Hepatocyte (in vitro differentiated cells): ENCODE measurements at regions not wholly inside any gene's neighbourhood (a gene's known extent, or its start where the extent isn't known, plus 50 kb on each side); places are given as distances from the start of the nearest gene placed in this dataset.

Experiments
- EZH2 ChIP-seq: fragments of 200-600 bp; sonication (generic); IDR thresholded peaks from 2 replicates; pipeline ENCODE4 v1.6.1; 2016; ENCODE audit warnings: antibody characterized with exemption, mild to moderate bottlenecking, borderline replicate concordance
- EZH2phosphoT487 ChIP-seq: fragments of 200-600 bp; sonication (generic); IDR thresholded peaks from one replicate; pipeline ENCODE4 v1.6.1; 2018; ENCODE audit warnings: antibody characterized with exemption, mild to moderate bottlenecking, low read depth, moderate library complexity; ENCODE audit not compliant: unreplicated experiment, severe bottlenecking
- TF ChIP-seq, protein P1 (sequence below): fragments of 200-600 bp; sonication (generic); IDR thresholded peaks from 2 replicates; pipeline ENCODE4 v1.5.1; 2016; ENCODE audit warnings: antibody characterized with exemption, mild to moderate bottlenecking; ENCODE audit not compliant: poor library complexity

DNA sequence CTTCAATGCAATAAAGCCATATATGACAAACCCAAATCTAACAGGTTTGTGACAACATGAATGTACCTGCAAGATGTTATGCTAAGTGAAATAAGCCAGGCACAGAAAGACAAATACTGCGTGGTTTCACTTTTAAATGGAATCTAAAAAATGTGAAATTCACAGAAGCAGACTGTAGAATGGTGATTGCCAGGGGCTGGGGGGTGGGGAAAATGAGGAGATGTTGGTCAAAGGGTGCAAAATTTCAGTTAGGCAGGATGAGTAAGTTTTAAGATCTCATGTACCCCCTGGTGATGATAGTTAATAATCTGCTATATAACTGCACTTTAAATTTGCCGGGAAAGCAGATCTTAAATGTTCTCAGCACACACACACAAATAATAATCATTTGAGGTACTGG, 160.5 kb downstream of the PTBP2 start:
- TF ChIP-seq, protein P1, sequence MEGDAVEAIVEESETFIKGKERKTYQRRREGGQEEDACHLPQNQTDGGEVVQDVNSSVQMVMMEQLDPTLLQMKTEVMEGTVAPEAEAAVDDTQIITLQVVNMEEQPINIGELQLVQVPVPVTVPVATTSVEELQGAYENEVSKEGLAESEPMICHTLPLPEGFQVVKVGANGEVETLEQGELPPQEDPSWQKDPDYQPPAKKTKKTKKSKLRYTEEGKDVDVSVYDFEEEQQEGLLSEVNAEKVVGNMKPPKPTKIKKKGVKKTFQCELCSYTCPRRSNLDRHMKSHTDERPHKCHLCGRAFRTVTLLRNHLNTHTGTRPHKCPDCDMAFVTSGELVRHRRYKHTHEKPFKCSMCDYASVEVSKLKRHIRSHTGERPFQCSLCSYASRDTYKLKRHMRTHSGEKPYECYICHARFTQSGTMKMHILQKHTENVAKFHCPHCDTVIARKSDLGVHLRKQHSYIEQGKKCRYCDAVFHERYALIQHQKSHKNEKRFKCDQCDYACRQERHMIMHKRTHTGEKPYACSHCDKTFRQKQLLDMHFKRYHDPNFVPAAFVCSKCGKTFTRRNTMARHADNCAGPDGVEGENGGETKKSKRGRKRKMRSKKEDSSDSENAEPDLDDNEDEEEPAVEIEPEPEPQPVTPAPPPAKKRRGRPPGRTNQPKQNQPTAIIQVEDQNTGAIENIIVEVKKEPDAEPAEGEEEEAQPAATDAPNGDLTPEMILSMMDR, result no peak
- TF ChIP-seq EZH2, result no peak
- TF ChIP-seq EZH2phosphoT487, result no peak
